ENCODE measurements at regions not wholly inside any gene's neighbourhood (a gene's known extent, or its start where the extent isn't known, plus 50 kb on each side); places are given as distances from the start of the nearest gene placed in this dataset.

DNA sequence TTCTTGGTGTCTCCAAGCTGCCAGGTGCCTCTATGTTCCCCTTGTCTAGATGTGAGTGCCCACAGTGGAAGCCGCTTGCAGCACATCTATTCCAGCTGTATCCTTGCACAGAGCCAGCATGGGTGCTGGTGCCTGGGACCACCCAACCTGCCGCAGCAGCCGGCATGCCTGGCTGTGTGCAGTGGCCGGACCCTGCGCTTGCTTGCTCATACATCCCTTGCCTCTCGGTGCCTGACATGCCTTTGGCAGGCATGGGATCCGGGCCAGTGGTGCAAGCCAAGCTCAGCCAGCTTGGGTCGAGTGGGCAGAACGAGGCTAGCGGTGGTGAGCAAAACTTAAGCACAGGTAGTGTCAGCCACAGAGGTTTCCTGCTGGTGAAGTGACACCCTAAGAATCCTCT, 355.1 kb downstream of the TLL1 start:
- Histone ChIP-seq H3K23ac (ENCODE audit: insufficient read length, low read depth, low read length) (no peak overlapping the region), H3K23me2 (ENCODE audit: insufficient read length, low read depth, low read length, poor library complexity, severe bottlenecking) (no peaks in the 10 kb centered on the region), H3K9ac (ENCODE audit: extremely low read depth, insufficient read length, low read length) (no peak overlapping the region), H3K4me2 (ENCODE audit: insufficient read depth, insufficient read length, low read length) (no peak overlapping the region), H2BK12ac (ENCODE audit: insufficient read length, low read depth, low read length) (no peak overlapping the region), H3K79me2 (ENCODE audit: insufficient read depth, low read length) (no peaks in the 10 kb centered on the region), H2BK20ac (ENCODE audit: low read depth, low read length, poor library complexity, severe bottlenecking) (no peak overlapping the region), H3K79me1 (ENCODE audit: insufficient read depth, low read depth, low read length, poor library complexity, severe bottlenecking) (no peaks in the 10 kb centered on the region), H3K27me3 (ENCODE audit: insufficient read depth, low read length) (no peaks in the 10 kb centered on the region), H4K20me1 (ENCODE audit: control insufficient read depth, insufficient read depth, insufficient read length) (no peaks in the 10 kb centered on the region), H4K5ac (ENCODE audit: insufficient read length, low read depth, low read length) (no peak overlapping the region), H2BK5ac (ENCODE audit: insufficient read length, low read length) (no peak overlapping the region), H3K9me3 (ENCODE audit: control insufficient read depth, low read depth, low read length) (no peaks in the 10 kb centered on the region), H3K14ac (ENCODE audit: insufficient read depth, low read length) (no peak overlapping the region), H2BK15ac (ENCODE audit: low read depth, low read length) (no peak overlapping the region), H3K18ac (ENCODE audit: insufficient read length, low read depth, low read length) (no peak overlapping the region), H3K4ac (ENCODE audit: low read depth, low read length) (no peak overlapping the region), H2AFZ (ENCODE audit: low read length) (no peak overlapping the region), H3K4me1 (ENCODE audit: insufficient read depth, low read length) (no peaks in the 10 kb centered on the region), H2BK120ac (ENCODE audit: low read depth, low read length, poor library complexity, severe bottlenecking) (no peak overlapping the region), H3K56ac (ENCODE audit: insufficient read length, low read depth, low read length) (no peak overlapping the region), H3K27ac (ENCODE audit: insufficient read length, low read depth, low read length) (no peak overlapping the region), H3T11ph (ENCODE audit: low read length) (no peak overlapping the region), H4K91ac (ENCODE audit: insufficient read length, low read depth, low read length) (no peak overlapping the region), H4K8ac (replicated peaks; ENCODE audit: insufficient read length, low read depth, low read length) (no peak overlapping the region), H2AK5ac (ENCODE audit: insufficient read length, low read length) (no peak overlapping the region)
- DNase-seq, result no peak
- no peaks in the 10 kb centered on the region for H3K27me3 Mint-ChIP-seq (ENCODE audit: low read depth)
- H3K4me3 Mint-ChIP-seq, result no peak overlapping the region
- H3K36me3 Mint-ChIP-seq (ENCODE audit: insufficient read depth in 1 of 3, low read depth in 3 of 3), result peaks cover 0 to 4% (median 3%) of the 10 kb centered on the region in 3 experiments; a peak in 3 of 7 replicates
- WGBS (ENCODE audit: extremely low coverage, insufficient read length, low lambda C conversion rate), result no CpG with 5 or more reads among the region's 10 CpGs
- no peak overlapping the region; a peak in 1 of 7 replicates for H3K27ac Mint-ChIP-seq
- peaks cover 0 to 4% of the 10 kb centered on the region in 2 experiments; a peak in 3 of 5 replicates for H3K9me3 Mint-ChIP-seq
- H3K4me1 Mint-ChIP-seq, result no peaks in the 10 kb centered on the region
- no peak for TF ChIP-seq CTCF (conservative IDR thresholded peaks at IDR 0.05)
